ENCODE measurements at regions not wholly inside any gene's neighbourhood (a gene's known extent, or its start where the extent isn't known, plus 50 kb on each side); places are given as distances from the start of the nearest gene placed in this dataset.
"Not testable (repeated sequence)": the region's sequence is repeated elsewhere in the genome, so short reads cannot be mapped to it uniquely, and the experiment has no call there.

DNA sequence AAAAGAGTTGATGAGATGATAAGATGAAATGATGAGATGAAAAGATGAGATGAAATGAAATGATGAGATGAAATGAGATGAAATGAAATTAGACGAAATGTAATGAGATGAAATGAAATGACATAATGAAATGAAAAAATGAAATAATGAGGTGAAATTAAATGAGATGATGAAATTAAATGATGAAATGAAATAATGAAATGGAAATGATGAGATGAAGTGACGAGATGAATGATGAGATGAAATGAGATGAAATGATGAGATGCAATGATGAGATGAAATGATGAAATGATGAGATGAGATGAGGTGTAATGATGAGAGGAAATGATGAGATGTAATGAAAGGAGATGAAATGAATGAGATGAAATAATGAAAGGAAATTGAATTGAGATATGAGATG lies 343.4 kb upstream of the PLGLB1 start:
- H3K27me3 Mint-ChIP-seq (ENCODE audit: low read depth); H3K36me3 Mint-ChIP-seq (ENCODE audit: low read depth); DNase-seq (ENCODE audit: low read depth, low spot score); H3K4me1 Mint-ChIP-seq; H3K4me3 Mint-ChIP-seq; H3K9me3 Mint-ChIP-seq; H3K27ac Mint-ChIP-seq (ENCODE audit: unreplicated experiment): not testable (repeated sequence)

DNA sequence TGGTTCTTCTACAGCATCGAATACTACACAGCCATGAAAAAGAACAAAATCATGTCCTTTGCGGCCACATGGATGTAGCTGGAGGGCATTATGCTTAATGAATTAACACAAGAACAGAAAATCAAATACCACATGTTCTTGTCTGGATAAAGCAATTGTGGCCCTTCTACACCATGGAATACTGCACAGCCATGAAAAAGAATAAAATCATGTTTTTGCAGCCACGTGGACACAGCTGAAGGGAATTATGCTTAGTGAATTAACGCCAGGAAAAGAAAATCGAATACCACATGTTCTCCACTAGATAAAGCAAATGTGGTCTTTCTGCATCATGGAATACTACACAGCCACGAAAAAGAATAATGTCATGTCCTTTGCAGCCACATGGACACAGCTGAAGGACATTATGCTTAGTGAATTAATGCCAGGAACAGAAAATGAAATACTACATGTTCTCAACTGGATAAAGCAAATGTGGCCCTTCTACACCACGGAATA lies 361.8 kb upstream of the PLGLB2 start:
- not testable (repeated sequence) for DNase-seq (ENCODE audit: low read depth, low spot score); H3K4me1 Mint-ChIP-seq; H3K9me3 Mint-ChIP-seq; H3K27ac Mint-ChIP-seq (ENCODE audit: unreplicated experiment); H3K36me3 Mint-ChIP-seq (ENCODE audit: low read depth); H3K27me3 Mint-ChIP-seq (ENCODE audit: low read depth); H3K4me3 Mint-ChIP-seq

DNA sequence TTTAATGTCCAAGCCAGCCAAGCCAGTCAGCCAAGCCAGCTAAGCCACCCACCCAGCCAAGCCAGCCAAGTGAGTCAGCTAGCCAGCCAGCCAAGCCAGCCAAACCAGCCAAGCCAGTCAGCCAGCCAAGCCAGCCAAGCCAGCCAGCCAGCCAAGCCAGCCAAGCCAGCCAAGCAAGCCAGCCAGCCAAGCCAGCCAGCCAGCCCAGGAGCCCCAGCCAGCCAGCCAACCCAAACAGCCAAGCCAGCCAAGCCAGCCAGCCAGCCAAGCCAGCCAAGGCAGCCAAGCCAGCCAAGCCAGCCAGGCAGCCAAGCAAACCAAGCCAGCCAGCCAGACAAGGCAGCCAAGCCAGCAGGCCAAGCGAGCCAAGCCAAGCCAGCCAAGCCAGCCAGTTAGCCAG lies 352.1 kb upstream of the PLGLB2 start:
- not testable (repeated sequence) for H3K4me3 Mint-ChIP-seq; H3K36me3 Mint-ChIP-seq (ENCODE audit: low read depth); H3K9me3 Mint-ChIP-seq; H3K27me3 Mint-ChIP-seq (ENCODE audit: low read depth); H3K4me1 Mint-ChIP-seq; H3K27ac Mint-ChIP-seq (ENCODE audit: unreplicated experiment); DNase-seq (ENCODE audit: low read depth, low spot score)

- not testable (repeated sequence) for H3K27ac Mint-ChIP-seq (ENCODE audit: unreplicated experiment); DNase-seq (ENCODE audit: low read depth, low spot score); H3K9me3 Mint-ChIP-seq; H3K36me3 Mint-ChIP-seq (ENCODE audit: low read depth); H3K27me3 Mint-ChIP-seq (ENCODE audit: low read depth); H3K4me1 Mint-ChIP-seq; H3K4me3 Mint-ChIP-seq
Observed at GRCh38 chr2:87396551-87397265, 351.2 kb upstream of the PLGLB2 start.

DNA sequence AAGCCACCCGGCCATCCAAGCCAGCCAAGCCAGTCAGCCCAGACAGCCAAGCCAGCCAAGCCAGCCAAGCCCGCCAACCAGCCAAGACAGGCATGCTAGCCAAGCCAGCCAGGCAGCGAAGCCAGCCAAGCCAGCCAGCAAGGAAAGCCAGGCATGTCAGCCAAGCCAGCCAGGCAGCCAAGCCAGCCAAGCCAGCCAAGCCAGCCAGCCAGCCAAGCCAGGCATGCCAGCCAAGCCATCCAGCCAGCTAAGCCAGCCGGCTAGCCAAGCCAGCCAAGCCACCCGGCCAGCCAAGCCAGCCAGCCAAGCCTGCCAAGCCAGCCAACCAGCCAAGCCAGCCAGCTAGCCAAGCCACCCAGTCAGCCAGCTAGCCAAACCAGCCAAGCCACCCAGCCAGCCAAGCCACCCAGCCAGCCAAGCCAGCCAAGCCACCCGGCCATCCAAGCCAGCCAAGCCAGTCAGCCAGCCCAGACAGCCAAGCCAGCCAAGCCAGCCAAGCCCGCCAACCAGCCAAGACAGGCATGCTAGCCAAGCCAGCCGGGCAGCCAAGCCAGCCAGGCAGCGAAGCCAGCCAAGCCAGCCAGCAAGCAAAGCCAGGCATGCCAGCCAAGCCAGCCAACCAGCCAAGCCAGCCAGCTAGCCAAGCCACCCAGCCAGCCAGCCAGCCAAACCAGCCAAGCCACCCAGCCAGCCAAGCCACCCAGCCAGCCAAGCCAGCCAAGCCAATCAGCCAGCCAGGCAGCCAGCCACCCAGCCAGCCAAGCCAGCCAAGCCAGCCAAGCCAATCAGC lies 350.4 kb upstream of the PLGLB2 start:
- H3K4me1 Mint-ChIP-seq; H3K27ac Mint-ChIP-seq (ENCODE audit: unreplicated experiment); H3K4me3 Mint-ChIP-seq; H3K36me3 Mint-ChIP-seq (ENCODE audit: low read depth); DNase-seq (ENCODE audit: low read depth, low spot score); H3K9me3 Mint-ChIP-seq; H3K27me3 Mint-ChIP-seq (ENCODE audit: low read depth): not testable (repeated sequence)

- not testable (repeated sequence) for H3K4me3 Mint-ChIP-seq; H3K9me3 Mint-ChIP-seq; H3K4me1 Mint-ChIP-seq; H3K27me3 Mint-ChIP-seq (ENCODE audit: low read depth); H3K36me3 Mint-ChIP-seq (ENCODE audit: low read depth); H3K27ac Mint-ChIP-seq (ENCODE audit: unreplicated experiment); DNase-seq (ENCODE audit: low read depth, low spot score)
Observed at GRCh38 chr2:87398567-87399305, 349.2 kb upstream of the PLGLB2 start.

DNA sequence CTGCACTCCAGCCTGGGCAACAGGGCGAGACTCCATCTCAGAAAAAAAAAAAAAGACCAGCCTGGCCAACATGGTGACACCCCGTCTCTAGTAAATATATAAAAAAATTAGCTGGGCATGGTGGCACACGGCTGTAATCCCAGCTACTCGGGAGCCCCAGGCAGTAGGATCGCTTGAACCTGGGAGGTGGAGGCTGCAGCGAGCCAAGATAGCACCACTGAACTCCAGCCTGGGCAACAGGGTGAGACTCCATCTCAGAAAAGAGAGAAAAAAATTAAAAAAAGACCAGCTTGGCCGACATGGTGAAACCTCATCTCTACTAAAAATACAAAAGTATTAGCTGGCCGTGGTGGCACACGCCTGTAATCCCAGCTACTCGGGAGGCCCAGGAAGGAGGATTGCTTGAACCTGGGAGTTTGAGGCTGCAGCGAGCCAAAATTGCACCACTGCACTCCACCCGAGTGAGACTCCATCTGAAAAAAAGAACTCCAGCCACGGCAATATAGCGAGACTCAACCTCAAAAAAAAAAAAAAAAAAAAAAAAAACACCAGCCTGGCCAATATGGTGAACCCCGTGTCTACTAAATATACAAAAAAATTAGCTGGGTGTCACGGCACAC lies 346.1 kb upstream of the PLGLB2 start:
- Mint-ChIP-seq H3K9me3 (no peaks in the 10 kb centered on the region), H3K4me1 (no peaks in the 10 kb centered on the region), H3K36me3 (ENCODE audit: low read depth) (no peaks in the 10 kb centered on the region), H3K27ac (ENCODE audit: unreplicated experiment) (no peak overlapping the region), H3K27me3 (ENCODE audit: low read depth) (no peaks in the 10 kb centered on the region), H3K4me3 (no peak overlapping the region)
- no peak for TF ChIP-seq CTCF (conservative IDR thresholded peaks at IDR 0.05)
- DNase-seq (ENCODE audit: low read depth, low spot score): no peak

DNA sequence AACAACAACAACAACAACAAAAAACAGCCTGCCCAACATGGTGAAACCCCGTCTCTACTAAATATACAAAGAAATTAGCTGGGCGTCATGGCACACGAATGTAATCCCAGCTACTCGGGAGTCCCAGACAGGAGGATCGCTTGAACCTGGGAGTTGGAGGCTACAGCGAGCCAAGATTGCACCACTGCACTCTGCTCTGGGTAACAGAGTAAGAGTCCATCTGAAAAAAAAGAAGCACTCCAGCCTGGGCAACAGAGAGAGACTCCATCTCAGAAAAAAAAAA lies 344.1 kb upstream of the PLGLB2 start:
- H3K27ac Mint-ChIP-seq (ENCODE audit: unreplicated experiment): no peak overlapping the region
- DNase-seq (ENCODE audit: low read depth, low spot score): no peak

DNA sequence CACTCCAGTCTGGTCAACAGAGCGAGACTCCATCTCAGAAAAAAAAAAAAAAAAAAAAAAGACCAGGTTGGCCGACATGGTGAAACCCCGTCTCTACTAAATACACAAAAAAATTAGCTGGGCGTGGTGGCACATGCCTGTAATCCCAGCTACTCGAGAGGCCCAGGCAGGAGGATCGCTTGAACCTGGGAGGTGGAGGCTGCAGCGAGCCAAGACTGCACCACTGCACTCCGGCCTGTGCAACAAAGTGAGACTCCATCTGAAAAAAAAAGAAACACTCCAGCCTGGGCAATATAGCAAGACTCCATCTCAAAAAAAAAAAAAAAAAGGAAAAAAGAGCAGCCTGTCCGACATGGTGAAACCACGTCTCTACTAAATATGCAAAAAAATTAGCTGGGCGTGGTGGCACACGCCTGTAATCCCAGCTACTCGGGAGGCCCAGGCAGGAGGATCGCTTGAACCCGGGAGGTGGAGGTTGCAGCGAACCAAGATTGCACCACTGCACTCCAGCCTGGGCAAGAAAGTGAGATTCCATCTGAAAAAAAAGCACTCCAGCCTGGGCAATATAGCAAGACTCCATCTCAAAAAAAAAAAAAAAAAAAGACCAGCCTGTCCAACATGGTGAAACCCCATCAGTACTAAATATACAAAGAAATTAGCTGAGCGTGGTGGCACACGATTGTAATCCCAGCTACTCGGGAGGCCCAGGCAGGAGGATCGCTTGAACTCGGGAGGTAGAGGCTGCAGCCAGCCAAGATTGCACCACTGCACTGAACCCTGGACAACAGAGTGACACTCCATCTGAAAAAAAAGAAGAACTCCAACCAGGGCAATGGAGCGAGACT lies 343.3 kb upstream of the PLGLB2 start:
- not testable (repeated sequence) for H3K27ac Mint-ChIP-seq (ENCODE audit: unreplicated experiment); H3K4me3 Mint-ChIP-seq; H3K36me3 Mint-ChIP-seq (ENCODE audit: low read depth); H3K4me1 Mint-ChIP-seq; DNase-seq (ENCODE audit: low read depth, low spot score); H3K9me3 Mint-ChIP-seq; H3K27me3 Mint-ChIP-seq (ENCODE audit: low read depth)

More for the DNA sequence above, 344.1 kb upstream of the PLGLB2 start:
- no peaks in the 10 kb centered on the region for H3K9me3 Mint-ChIP-seq
- TF ChIP-seq CTCF (conservative IDR thresholded peaks at IDR 0.05): no peak
- no peak overlapping the region for H3K4me3 Mint-ChIP-seq
- H3K36me3 Mint-ChIP-seq (ENCODE audit: low read depth): no peaks in the 10 kb centered on the region
- H3K4me1 Mint-ChIP-seq: no peaks in the 10 kb centered on the region
- no peaks in the 10 kb centered on the region for H3K27me3 Mint-ChIP-seq (ENCODE audit: low read depth)

- not testable (repeated sequence) for H3K27me3 Mint-ChIP-seq (ENCODE audit: low read depth); H3K36me3 Mint-ChIP-seq (ENCODE audit: low read depth); H3K4me1 Mint-ChIP-seq; H3K4me3 Mint-ChIP-seq; DNase-seq (ENCODE audit: low read depth, low spot score); H3K27ac Mint-ChIP-seq (ENCODE audit: unreplicated experiment); H3K9me3 Mint-ChIP-seq
Observed at GRCh38 chr2:87405531-87406216, 342.2 kb upstream of the PLGLB2 start.
